NCI-H446 (cell line): ENCODE measurements at regions not wholly inside any gene's neighbourhood (a gene's known extent, or its start where the extent isn't known, plus 50 kb on each side); places are given as distances from the start of the nearest gene placed in this dataset.
"Not testable (repeated sequence)": the region's sequence is repeated elsewhere in the genome, so short reads cannot be mapped to it uniquely, and the experiment has no call there.

Experiments used
- DNase-seq, 2 experiments: peaks; one replicate each; lab custom pipeline; 2025; lab: John Stamatoyannopoulos, UW

- DNase-seq: no peak
These were observed 1310.1 kb upstream of the RAG2 start for GRCh38 chr11:37908219-37908548.

GRCh38 chr11:37907436-37908218, 1309.6 kb upstream of the RAG2 start:
- DNase-seq: peak in 1 of 2 experiments; percentile 33

GRCh38 chr11:37905707-37906417, 1307.8 kb upstream of the RAG2 start:
- DNase-seq: no peak

- DNase-seq: no peak
These were observed 1298.0 kb upstream of the RAG2 start for GRCh38 chr11:37896016-37896415.

GRCh38 chr11:37881741-37882140, 1283.7 kb upstream of the RAG2 start:
- no peak for DNase-seq

- DNase-seq: no peak
These were observed 1263.6 kb upstream of the RAG2 start for GRCh38 chr11:37861671-37862070.

GRCh38 chr11:37858806-37859537, 1260.9 kb upstream of the RAG2 start:
- DNase-seq: not testable (repeated sequence)

- no peak for DNase-seq
These were observed 1260.4 kb upstream of the RAG2 start for GRCh38 chr11:37858398-37858797.

GRCh38 chr11:37857726-37858125, 1259.7 kb upstream of the RAG2 start:
- no peak for DNase-seq

- DNase-seq: no peak
These were observed 1251.7 kb upstream of the RAG2 start for GRCh38 chr11:37849706-37850105.

- DNase-seq: no peak
These were observed 1245.6 kb upstream of the RAG2 start for GRCh38 chr11:37843603-37844002.

GRCh38 chr11:37841016-37841415, 1243.0 kb upstream of the RAG2 start:
- no peak for DNase-seq

GRCh38 chr11:37840345-37840744, 1242.3 kb upstream of the RAG2 start:
- not testable (repeated sequence) for DNase-seq

- DNase-seq: no peak
These were observed 1232.5 kb upstream of the RAG2 start for GRCh38 chr11:37830529-37830928.

- DNase-seq: no peak
These were observed 1219.8 kb upstream of the RAG2 start for GRCh38 chr11:37817727-37818270.

GRCh38 chr11:37812281-37812880, 1214.3 kb upstream of the RAG2 start:
- no peak for DNase-seq

GRCh38 chr11:37811349-37811748, 1213.3 kb upstream of the RAG2 start:
- DNase-seq: peak in 1 of 2 experiments; percentile 67

GRCh38 chr11:37804666-37805065, 1206.6 kb upstream of the RAG2 start:
- peak in 1 of 2 experiments; percentile 18 for DNase-seq

- no peak for DNase-seq
These were observed 1190.3 kb upstream of the RAG2 start for GRCh38 chr11:37788141-37788877.

GRCh38 chr11:37786214-37786755, 1188.2 kb upstream of the RAG2 start:
- DNase-seq: no peak

GRCh38 chr11:37774441-37774840, 1176.4 kb upstream of the RAG2 start:
- no peak for DNase-seq
